ENCODE measurements at regions not wholly inside any gene's neighbourhood (a gene's known extent, or its start where the extent isn't known, plus 50 kb on each side); places are given as distances from the start of the nearest gene placed in this dataset.
A peak's percentile ranks its signal among the peaks of the same experiment; 100 is the strongest.

DNA sequence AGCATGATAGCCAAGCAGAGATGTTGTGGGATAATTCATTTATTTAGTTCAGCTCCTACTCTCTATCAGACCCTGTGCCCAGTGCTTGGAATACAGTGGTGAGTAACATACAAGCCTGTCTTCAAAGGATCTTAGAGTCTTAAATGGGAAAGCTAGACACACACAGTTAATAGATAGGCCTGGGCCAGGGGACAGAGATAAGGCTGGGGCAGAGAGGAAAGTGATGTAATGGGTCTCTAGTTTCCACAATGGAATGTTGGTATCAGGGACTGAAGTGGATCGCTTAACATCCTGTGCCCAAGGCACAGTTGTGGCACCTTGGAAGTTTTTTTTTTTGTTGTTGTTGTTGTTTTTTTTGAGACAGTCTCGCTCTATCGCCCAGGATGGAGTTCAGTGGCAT is 79.9 kb upstream of the POLG start:
- H3K27me3 Mint-ChIP-seq: peaks cover 75% of the 10 kb centered on the region
- ATAC-seq (ENCODE audit: low read depth): no peak
- no peak overlapping the region for H3K27ac Mint-ChIP-seq
- no peak for TF ChIP-seq CTCF (IDR thresholded peaks at IDR 0.05)
- intact Hi-C loops (cut with micrococcal nuclease): no loop called here
- CTCF ChIA-PET: interaction anchor here (0.7 to 1.1 kb wide), 3 partner anchors 46 to 79 kb away, joined by 3 to 5 read pairs (median 5); no protein-coding TSS in a partner anchor
- peaks cover 22% of the 10 kb centered on the region for H3K4me1 Mint-ChIP-seq
- H3K36me3 Mint-ChIP-seq (ENCODE audit: low read depth): no peaks in the 10 kb centered on the region
- H3K4me3 Mint-ChIP-seq: no peak overlapping the region
- DNase-seq: no peak
- POLR2A ChIA-PET: no interaction called here
- no peaks in the 10 kb centered on the region for H3K9me3 Mint-ChIP-seq

- Mint-ChIP-seq H3K36me3 (ENCODE audit: low read depth) (no peaks in the 10 kb centered on the region), H3K4me3 (no peak overlapping the region), H3K4me1 (peaks cover 29% of the 10 kb centered on the region), H3K9me3 (no peaks in the 10 kb centered on the region), H3K27ac (no peak overlapping the region), H3K27me3 (peaks cover 74% of the 10 kb centered on the region)
- CTCF ChIA-PET: interaction anchor here (0.7 to 1.1 kb wide), 3 partner anchors 46 to 79 kb away, joined by 3 to 5 read pairs (median 5); no protein-coding TSS in a partner anchor
- intact Hi-C loops (cut with micrococcal nuclease): no loop called here
- ATAC-seq (ENCODE audit: low read depth) (no peak), DNase-seq (no peak)
- POLR2A ChIA-PET: no interaction called here
- TF ChIP-seq CTCF (IDR thresholded peaks at IDR 0.05): no peak
Observed at GRCh38 chr15:89413877-89414276, 79.3 kb upstream of the POLG start.

- H3K4me1 Mint-ChIP-seq: peaks cover 39% of the 10 kb centered on the region
- DNase-seq: no peak
- ChIA-PET POLR2A (no interaction called here), CTCF (interaction anchor here (1.3 kb wide), 1 partner anchor 13 kb away, joined by 3 read pairs; no protein-coding TSS in a partner anchor)
- no peak overlapping the region for H3K4me3 Mint-ChIP-seq
- H3K27me3 Mint-ChIP-seq: peaks cover 77% of the 10 kb centered on the region
- intact Hi-C loops (cut with micrococcal nuclease): no loop called here
- no peak for TF ChIP-seq CTCF (IDR thresholded peaks at IDR 0.05)
- no peaks in the 10 kb centered on the region for H3K36me3 Mint-ChIP-seq (ENCODE audit: low read depth)
- H3K27ac Mint-ChIP-seq: no peak overlapping the region
- no peaks in the 10 kb centered on the region for H3K9me3 Mint-ChIP-seq
- no peak for ATAC-seq (ENCODE audit: low read depth)
Observed at GRCh38 chr15:89412905-89413411, 78.3 kb upstream of the POLG start.

GRCh38 chr15:89410039-89410435 is 75.4 kb upstream of the POLG start:
- peaks cover 53% of the 10 kb centered on the region for H3K4me1 Mint-ChIP-seq
- ATAC-seq (ENCODE audit: low read depth) (no peak), DNase-seq (no peak)
- H3K27ac Mint-ChIP-seq: no peak overlapping the region
- intact Hi-C loops (cut with micrococcal nuclease): no loop called here
- ChIA-PET CTCF (interaction anchor here (1.0 to 1.4 kb wide), 2 partner anchors 9 to 14 kb away, joined by 3 to 4 read pairs; no protein-coding TSS in a partner anchor), POLR2A (no interaction called here)
- H3K36me3 Mint-ChIP-seq (ENCODE audit: low read depth): no peaks in the 10 kb centered on the region
- H3K4me3 Mint-ChIP-seq: no peak overlapping the region
- TF ChIP-seq CTCF (IDR thresholded peaks at IDR 0.05): no peak
- H3K9me3 Mint-ChIP-seq: no peaks in the 10 kb centered on the region
- H3K27me3 Mint-ChIP-seq: peaks cover 78% of the 10 kb centered on the region

- no peak for ATAC-seq (ENCODE audit: low read depth)
- Mint-ChIP-seq H3K4me3 (peak overlapping the region; percentile 88), H3K27me3 (peaks cover 81% of the 10 kb centered on the region), H3K36me3 (ENCODE audit: low read depth) (no peaks in the 10 kb centered on the region), H3K4me1 (peaks cover 53% of the 10 kb centered on the region), H3K9me3 (no peaks in the 10 kb centered on the region), H3K27ac (no peak overlapping the region)
- TF ChIP-seq CTCF (IDR thresholded peaks at IDR 0.05): no peak
- ChIA-PET CTCF (interaction anchor here (1.0 to 1.4 kb wide), 3 partner anchors 9 to 15 kb away, joined by 3 to 5 read pairs (median 4); no protein-coding TSS in a partner anchor), POLR2A (interaction anchor here (1.2 kb wide), 1 partner anchor 10 kb away, joined by 3 read pairs; no protein-coding TSS in a partner anchor)
- DNase-seq: no peak
- intact Hi-C loops (cut with micrococcal nuclease): loop anchor here (2.0 kb wide), 1 partner anchor 41 kb away; no protein-coding TSS in a partner anchor
Observed at GRCh38 chr15:89409184-89410038, 74.8 kb upstream of the POLG start.
